H1 (cell line): ENCODE measurements at regions not wholly inside any gene's neighbourhood (a gene's known extent, or its start where the extent isn't known, plus 50 kb on each side); places are given as distances from the start of the nearest gene placed in this dataset.

ENCODE experiments used
- BCL11A ChIP-seq, 2 experiments: IDR thresholded peaks; one replicate each; pipeline ENCODE4 v1.6.1; 2011; ENCODE audit warnings: low read depth in 2 of 2, low read length in 2 of 2, mild to moderate bottlenecking in 2 of 2
- CHD2 ChIP-seq: IDR thresholded peaks from 2 replicates; pipeline ENCODE4 v1.6.1; 2012; ENCODE audit warnings: low read length, improper control_type of control experiment
- GABPA ChIP-seq: IDR thresholded peaks from 2 replicates; pipeline ENCODE4 v1.6.1; 2011; ENCODE audit warnings: mild to moderate bottlenecking, low read length, moderate library complexity, borderline replicate concordance; ENCODE audit not compliant: insufficient read depth
- JUN ChIP-seq: IDR thresholded peaks from 2 replicates; pipeline ENCODE4 v1.6.1; 2011; ENCODE audit warnings: low read depth, mild to moderate bottlenecking, improper control_type of control experiment, low read length
- KDM5A ChIP-seq: fragments of 200-600 bp; IDR thresholded peaks from 2 replicates; pipeline ENCODE4 v1.7.1; 2012; ENCODE audit warnings: mild to moderate bottlenecking, low read length, inconsistent platforms, mixed read lengths
- SIX5 ChIP-seq: IDR thresholded peaks from 2 replicates; pipeline ENCODE4 v1.6.1; 2011; ENCODE audit warnings: mild to moderate bottlenecking, low read depth, low read length
- TF ChIP-seq, protein P1 (sequence below): IDR thresholded peaks from 2 replicates; pipeline ENCODE4 v1.6.1; 2012; ENCODE audit warnings: low read length, inconsistent platforms
- TF ChIP-seq, protein P2 (sequence below): IDR thresholded peaks from 2 replicates; pipeline ENCODE4 v1.6.1; 2012; ENCODE audit warnings: inconsistent platforms

GRCh38 chr5:167626341-167627123 lies 664.9 kb upstream of the WWC1 start (continued):
- TF ChIP-seq, protein P1, sequence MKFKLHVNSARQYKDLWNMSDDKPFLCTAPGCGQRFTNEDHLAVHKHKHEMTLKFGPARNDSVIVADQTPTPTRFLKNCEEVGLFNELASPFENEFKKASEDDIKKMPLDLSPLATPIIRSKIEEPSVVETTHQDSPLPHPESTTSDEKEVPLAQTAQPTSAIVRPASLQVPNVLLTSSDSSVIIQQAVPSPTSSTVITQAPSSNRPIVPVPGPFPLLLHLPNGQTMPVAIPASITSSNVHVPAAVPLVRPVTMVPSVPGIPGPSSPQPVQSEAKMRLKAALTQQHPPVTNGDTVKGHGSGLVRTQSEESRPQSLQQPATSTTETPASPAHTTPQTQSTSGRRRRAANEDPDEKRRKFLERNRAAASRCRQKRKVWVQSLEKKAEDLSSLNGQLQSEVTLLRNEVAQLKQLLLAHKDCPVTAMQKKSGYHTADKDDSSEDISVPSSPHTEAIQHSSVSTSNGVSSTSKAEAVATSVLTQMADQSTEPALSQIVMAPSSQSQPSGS: no peak
- TF ChIP-seq KDM5A (no peak), SIX5 (no peak), GABPA (no peak), CHD2 (no peak), BCL11A (IDR thresholded peaks at IDR 0.05; ENCODE audit: low read depth in 2 of 2, low read length in 2 of 2) (no peak), JUN (no peak)
- TF ChIP-seq, protein P2, sequence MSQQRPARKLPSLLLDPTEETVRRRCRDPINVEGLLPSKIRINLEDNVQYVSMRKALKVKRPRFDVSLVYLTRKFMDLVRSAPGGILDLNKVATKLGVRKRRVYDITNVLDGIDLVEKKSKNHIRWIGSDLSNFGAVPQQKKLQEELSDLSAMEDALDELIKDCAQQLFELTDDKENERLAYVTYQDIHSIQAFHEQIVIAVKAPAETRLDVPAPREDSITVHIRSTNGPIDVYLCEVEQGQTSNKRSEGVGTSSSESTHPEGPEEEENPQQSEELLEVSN: no peak
- TF ChIP-seq, all 59 proteins: peak for 0
